ENCODE measurements at regions not wholly inside any gene's neighbourhood (a gene's known extent, or its start where the extent isn't known, plus 50 kb on each side); places are given as distances from the start of the nearest gene placed in this dataset.

- DNase-seq (ENCODE audit: low spot score): no peak
Observed at GRCh38 chr3:13171704-13172643, 98.7 kb upstream of the IQSEC1 start.

DNA sequence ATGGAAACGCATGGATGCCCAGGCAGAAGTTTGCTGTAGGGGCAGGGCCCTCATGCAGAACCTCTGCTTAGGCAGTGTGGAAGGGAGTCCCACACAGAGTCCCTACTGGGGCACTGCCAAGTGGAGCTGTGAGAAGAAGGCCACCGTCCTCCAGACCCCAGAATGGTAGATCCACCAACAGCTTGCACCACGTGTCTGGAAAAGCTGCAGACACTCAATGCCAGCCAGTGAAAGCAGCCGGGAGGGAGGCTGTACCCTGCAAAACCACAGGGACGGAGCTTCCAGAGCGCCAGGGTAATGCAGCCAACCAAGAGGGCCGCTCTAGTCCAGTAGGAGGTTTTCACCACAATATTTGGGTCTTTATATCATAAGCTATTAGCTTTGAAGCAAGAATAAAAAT is 97.1 kb upstream of the IQSEC1 start:
- DNase-seq (ENCODE audit: low spot score): no peak

- no peak for DNase-seq (ENCODE audit: low spot score)
Observed at GRCh38 chr3:13168391-13168790, 95.2 kb upstream of the IQSEC1 start.

DNA sequence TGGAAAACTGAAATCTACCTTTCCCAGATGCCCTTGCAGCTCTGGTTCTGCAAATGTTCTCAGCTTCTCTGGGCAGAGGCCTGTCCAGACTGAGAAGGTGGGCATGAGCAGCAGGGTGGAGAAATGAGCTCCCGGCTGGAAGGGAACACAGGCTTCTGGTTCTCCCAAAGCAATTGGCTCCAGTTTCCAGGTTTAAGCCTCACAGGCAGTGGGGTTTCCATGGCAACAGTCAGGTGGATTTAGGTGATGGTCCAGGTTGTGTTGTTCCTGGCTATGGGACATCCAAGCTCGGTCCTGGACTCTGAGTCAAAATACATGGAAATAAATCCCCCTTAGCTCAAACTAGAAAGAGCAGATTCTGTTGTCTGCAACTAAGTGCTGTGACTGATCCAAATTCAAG is 94.6 kb upstream of the IQSEC1 start:
- DNase-seq (ENCODE audit: low spot score): no peak

DNA sequence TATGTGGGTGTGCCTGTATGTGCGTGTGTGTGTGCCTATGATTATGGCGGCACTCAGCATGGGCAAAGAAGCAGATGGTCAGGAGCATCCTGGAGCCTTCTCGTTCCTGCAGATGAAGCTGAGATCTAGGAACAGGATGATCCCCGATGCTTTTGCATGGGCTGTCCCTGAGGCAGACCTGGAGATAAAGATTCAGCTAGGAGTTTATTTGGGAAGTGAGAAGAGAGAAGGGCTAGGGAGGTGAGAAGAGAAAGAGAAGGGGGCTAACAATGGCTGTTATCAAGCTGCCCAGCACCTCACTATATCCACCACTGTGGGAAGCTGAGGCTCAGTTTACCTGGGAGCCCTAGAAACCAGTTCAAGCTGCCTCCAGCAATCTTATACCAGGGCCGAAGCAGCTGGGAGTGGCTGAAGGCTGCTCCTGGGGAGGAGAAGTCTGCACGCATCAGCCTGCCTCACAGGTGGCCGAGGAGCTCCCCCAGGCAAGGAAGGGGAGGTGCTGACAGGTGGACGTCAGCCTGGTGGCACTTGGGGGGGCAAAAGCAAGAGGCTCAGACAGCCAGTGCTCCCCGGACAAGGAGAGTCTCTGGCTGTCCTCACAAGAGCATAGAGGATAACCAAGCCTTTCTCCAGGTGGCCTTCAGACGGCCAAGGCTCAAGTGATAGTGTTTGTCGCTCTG is 94.0 kb upstream of the IQSEC1 start:
- no peak for DNase-seq (ENCODE audit: low spot score)

DNA sequence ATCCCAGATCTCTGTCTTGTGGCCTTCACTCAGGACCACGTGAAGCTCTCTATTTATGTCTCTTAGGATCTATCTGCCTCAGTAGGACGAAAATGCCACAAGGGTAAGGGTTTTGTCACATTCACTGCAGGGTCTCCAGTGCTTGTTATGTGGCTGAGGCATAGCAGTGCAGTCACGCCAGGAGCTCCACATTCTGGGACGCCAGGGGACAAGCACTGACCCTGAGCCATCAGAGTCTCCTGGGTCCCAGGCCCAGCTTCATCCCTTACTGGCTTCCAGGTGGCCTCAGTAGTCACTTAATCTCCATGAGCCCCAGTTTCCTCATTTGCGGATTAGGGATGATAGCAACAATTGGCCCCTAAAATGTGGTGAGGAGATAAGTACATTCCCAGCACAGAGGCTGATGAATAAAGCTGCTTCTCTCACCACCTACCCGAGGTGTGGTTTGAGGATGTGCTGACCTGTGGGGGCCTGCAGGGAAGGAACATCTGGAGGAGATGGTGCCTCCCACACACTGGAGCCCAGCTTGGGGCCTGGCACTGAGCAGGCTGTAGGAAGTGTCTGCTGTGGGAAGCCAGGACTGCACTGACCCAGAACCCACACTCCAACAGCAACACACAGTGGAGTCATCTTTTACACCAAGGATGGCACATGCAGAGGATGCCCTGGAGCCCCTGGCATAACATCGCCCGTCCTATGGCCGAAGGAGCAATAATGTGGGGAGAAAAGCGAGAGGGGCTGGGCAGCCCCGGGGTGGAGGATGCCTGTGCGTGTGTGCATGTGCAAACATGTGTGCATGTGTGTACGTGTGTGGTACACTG is 93.2 kb upstream of the IQSEC1 start:
- no peak for DNase-seq (ENCODE audit: low spot score)

DNA sequence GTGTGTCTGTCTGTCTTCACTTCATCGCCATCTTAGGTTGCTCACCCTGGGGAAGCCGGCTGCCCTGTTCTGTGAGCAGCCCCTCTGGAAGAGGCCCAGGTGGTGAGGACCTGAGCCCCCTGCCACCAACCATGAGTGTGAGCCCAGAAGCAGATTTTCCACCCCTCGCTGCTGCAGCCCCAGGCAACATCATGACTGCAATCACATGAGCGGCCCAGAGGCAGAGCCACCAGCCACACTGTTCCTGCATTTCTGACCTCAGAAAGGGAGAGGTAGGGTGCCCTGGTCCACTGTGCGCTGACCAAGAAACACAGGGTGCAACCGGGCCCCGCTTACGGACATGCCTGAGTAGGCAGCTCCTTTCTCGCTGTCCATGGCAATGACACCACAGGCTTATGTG is 92.3 kb upstream of the IQSEC1 start:
- no peak for DNase-seq (ENCODE audit: low spot score)

- DNase-seq (ENCODE audit: low spot score): no peak
Observed at GRCh38 chr3:13164893-13165492, 91.8 kb upstream of the IQSEC1 start.

- DNase-seq (ENCODE audit: low spot score): no peak
Observed at GRCh38 chr3:13163848-13164382, 90.7 kb upstream of the IQSEC1 start.

DNA sequence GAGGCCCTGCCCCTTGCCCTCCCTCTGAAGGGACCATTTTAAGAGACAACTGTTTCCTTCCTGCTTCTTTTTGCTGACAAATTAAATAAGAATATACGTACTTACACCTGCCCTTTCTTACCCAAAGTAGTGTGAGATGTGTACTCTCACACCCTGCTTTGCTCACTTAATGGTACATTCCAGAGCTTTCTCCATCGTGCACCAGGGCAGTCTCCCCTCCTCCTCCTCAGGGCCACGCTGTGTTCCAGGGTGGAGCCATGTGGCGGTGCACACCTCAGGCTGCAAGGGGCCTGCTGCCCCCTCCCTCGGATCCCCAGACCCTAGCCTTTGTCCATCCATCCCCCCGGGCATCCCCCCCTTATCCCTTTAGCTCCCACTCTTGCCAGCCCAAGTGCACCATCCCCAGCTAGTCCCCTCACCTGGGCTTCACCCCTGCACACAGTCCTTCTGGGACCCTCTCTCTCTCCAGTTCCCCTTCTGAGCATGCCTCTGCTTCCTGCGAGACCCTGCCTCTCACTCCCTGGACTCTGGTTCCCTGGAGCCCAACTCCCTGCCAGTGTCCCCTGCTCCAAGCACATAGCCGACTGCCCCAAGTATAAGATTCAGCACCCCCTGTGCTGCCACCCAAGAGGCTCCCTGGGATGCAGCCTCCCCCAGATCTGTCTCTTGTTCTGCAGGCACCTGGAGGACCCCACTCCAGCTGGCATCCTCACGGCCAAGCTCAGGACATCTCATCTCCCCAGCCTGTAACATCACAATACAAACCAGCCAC is 89.5 kb upstream of the IQSEC1 start:
- no peak for DNase-seq (ENCODE audit: low spot score)

GRCh38 chr3:13161771-13162535 is 88.7 kb upstream of the IQSEC1 start:
- DNase-seq (ENCODE audit: low spot score): no peak

- DNase-seq (ENCODE audit: low spot score): no peak
Observed at GRCh38 chr3:13161021-13161759, 88.0 kb upstream of the IQSEC1 start.

GRCh38 chr3:13160619-13161018 is 87.4 kb upstream of the IQSEC1 start:
- no peak for DNase-seq (ENCODE audit: low spot score)

- no peak for DNase-seq (ENCODE audit: low spot score)
Observed at GRCh38 chr3:13159890-13160289, 86.7 kb upstream of the IQSEC1 start.

DNA sequence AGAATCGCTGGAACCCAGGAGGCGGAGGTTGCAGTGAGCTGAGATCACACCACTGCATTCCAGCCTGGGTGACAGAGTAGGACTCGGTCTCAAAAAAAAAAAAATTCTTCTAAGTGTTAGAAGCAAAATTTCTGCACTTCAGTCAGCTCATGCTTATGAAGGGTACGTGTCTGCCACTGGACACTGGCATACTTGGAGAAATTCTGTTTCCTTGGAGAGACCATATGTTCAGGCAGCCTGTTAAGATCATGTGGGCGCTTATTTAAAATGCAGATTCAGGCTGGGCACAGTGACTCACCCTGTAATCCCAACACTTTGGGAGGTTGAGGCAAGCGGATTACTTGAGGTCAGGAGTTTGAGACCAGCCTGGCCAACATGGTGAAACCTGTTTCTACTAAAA is 85.6 kb upstream of the IQSEC1 start:
- no peak for DNase-seq (ENCODE audit: low spot score)

DNA sequence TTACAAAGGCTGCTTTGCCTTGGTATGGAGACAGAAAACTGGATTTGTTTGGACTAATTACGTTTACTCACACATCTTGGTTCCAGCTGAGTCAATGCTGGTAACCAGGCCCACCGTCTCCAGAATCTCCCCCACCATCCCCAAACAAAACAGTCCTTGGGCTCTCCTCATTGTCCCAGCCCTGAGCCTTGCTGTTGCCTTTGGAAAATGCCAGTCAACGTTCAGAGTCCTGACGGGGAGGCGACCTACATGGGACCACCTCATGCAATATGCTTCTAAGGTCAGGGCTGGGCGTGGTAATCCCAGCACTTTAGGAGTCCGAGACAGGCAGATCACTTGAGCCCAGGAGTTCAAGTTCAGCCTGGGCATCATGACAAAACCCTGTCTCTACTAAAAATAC is 85.2 kb upstream of the IQSEC1 start:
- no peak for DNase-seq (ENCODE audit: low spot score)

DNA sequence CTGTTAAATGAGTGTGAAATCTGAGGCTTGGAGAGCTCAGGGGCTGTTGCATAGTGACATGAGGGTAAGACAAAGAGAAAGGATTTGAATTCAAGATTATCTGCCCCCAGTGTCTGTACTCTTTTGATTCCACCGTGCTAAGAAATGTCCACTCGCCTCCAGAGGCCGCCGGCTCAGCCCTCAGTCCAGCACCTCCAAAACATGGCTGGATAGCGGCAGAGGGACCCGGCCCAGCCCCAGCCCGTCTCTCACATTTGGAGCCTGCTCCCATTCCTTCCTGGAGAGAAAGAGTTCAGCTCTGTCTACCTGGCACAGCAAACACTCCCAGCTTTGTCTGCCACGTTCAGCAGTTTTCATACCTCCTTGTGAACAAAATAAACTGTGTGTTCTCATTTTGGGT is 84.8 kb upstream of the IQSEC1 start:
- DNase-seq (ENCODE audit: low spot score): no peak

- no peak for DNase-seq (ENCODE audit: low spot score)
Observed at GRCh38 chr3:13152826-13153710, 79.8 kb upstream of the IQSEC1 start.

DNA sequence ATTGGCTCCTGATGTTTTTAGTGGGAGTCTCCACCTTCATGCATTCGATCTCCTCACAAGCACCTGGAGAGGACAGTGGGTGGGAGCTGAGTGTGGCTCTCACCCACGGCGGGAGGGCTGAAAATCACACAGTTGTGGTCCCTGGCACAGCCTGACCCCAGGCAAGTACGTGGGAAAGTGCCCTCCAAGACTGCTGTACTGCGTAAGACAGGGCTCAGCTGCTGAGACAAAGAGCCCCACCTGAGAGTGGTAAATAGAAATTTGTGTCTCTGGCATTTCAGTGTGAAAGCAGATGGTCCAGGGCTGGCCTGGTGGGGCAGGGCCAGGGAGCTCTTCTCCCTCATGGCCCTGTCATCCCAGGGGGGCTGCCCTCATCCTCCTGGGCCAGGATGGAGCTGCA is 77.4 kb upstream of the IQSEC1 start:
- no peak for DNase-seq (ENCODE audit: low spot score)

Measured in HuH-7.5 (cell line).